Fibroblast of the aortic adventitia (primary cell): ENCODE measurements at regions not wholly inside any gene's neighbourhood (a gene's known extent, or its start where the extent isn't known, plus 50 kb on each side); places are given as distances from the start of the nearest gene placed in this dataset.
A peak's percentile ranks its signal among the peaks of the same experiment; 100 is the strongest.

Experiments
- DNase-seq: peaks from one replicate; pipeline ENCODE4 v3.0.0-alpha.2; 2010; ENCODE audit warnings: low read depth
- H3K4me3 ChIP-seq: 2 replicates; pipeline ENCODE4 v1.5.1; 2011; ENCODE audit warnings: low read depth, mild to moderate bottlenecking, control low read depth, low read length, moderate library complexity
- TF ChIP-seq, protein P1 (sequence below): IDR thresholded peaks from 2 replicates; pipeline ENCODE4 v1.5.1; 2011; ENCODE audit warnings: mild to moderate bottlenecking, low read length, control low read depth, inconsistent platforms; ENCODE audit not compliant: insufficient read depth

- TF ChIP-seq, protein P1, sequence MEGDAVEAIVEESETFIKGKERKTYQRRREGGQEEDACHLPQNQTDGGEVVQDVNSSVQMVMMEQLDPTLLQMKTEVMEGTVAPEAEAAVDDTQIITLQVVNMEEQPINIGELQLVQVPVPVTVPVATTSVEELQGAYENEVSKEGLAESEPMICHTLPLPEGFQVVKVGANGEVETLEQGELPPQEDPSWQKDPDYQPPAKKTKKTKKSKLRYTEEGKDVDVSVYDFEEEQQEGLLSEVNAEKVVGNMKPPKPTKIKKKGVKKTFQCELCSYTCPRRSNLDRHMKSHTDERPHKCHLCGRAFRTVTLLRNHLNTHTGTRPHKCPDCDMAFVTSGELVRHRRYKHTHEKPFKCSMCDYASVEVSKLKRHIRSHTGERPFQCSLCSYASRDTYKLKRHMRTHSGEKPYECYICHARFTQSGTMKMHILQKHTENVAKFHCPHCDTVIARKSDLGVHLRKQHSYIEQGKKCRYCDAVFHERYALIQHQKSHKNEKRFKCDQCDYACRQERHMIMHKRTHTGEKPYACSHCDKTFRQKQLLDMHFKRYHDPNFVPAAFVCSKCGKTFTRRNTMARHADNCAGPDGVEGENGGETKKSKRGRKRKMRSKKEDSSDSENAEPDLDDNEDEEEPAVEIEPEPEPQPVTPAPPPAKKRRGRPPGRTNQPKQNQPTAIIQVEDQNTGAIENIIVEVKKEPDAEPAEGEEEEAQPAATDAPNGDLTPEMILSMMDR = no peak
- peak; percentile 99 for DNase-seq
- no peak overlapping the region for H3K4me3 ChIP-seq
Observed at GRCh38 chr9:16335788-16336580, 534.5 kb downstream of the BNC2 start.

DNA sequence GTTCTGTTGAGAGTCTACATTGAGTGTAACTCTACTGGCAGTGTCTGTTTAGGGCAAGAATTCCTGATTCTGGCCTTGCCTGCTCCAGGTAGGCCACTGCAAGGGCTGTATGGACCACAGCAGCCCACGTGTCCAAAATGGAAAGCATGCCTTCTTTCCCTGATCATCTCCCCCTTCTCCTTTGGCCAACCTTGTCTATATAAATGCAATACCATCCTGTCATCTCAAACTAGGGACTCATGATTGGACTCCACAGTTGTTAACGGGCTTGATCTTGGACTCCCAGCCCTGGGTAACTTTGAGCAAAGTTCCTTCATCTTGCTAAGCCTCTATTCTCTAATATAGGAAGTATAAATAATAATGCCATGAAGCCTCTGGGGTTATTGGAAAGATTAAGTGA is 533.6 kb downstream of the BNC2 start:
- TF ChIP-seq, protein P1 = no peak
- no peak for DNase-seq
- H3K4me3 ChIP-seq = no peak overlapping the region

DNA sequence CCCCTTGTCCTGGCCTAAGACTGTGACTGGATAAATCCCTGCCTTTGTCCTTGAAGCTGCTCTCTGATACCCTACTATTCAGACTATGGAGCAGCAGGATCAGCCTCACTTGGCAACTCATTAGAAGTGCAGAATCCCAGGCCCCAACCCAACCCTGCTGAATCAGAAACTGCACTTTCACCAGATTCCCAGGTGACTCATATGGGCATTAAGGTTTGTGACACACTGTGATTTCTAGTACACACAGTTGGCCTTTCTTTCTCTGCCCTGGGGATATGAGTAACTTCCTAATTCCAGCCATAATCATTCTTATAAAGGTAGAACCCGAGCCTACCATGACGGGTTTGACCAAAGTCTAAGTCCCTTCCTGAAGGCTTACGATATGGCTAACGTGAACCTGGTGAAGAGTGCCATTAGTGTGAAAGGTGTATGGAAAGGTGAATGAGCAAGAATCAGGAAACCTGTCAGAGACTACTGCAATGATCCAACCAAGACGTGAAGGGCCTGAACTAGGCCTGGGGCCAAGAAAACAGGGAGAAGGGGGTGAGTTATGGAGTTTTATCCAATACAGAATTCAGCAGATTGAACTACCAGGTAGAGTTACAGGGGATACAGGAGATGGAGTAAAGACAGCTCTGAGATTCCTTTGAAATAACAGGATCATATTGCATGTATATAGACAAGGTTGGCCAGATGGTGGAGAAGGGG is 533.0 kb downstream of the BNC2 start:
- H3K4me3 ChIP-seq = no peak overlapping the region
- TF ChIP-seq, protein P1 = no peak
- DNase-seq = peak; percentile 92

DNA sequence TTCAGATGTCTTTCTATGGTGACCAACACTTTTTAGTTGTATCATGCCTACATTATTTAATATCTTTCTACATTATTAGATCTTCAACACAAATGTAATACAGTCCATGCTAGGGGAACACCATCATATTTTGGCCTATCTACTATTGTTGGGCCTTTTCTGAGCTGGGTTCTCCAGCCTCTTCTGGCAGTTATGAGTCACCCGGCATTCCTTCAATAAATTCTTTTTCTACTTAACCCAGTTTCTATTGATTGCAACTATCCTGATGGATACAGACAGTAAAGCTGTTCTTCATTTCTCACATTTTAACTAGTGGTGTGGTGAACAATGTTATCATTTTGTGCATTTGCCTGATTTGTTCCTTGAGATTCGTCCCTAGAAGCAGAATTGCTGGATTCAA is 529.3 kb downstream of the BNC2 start:
- H3K4me3 ChIP-seq = no peak overlapping the region
- TF ChIP-seq, protein P1 = no peak
- peak; percentile 68 for DNase-seq

GRCh38 chr9:16342246-16343020 is 528.0 kb downstream of the BNC2 start:
- TF ChIP-seq, protein P1 = no peak
- H3K4me3 ChIP-seq = no peak overlapping the region
- DNase-seq = peak; percentile 74

DNA sequence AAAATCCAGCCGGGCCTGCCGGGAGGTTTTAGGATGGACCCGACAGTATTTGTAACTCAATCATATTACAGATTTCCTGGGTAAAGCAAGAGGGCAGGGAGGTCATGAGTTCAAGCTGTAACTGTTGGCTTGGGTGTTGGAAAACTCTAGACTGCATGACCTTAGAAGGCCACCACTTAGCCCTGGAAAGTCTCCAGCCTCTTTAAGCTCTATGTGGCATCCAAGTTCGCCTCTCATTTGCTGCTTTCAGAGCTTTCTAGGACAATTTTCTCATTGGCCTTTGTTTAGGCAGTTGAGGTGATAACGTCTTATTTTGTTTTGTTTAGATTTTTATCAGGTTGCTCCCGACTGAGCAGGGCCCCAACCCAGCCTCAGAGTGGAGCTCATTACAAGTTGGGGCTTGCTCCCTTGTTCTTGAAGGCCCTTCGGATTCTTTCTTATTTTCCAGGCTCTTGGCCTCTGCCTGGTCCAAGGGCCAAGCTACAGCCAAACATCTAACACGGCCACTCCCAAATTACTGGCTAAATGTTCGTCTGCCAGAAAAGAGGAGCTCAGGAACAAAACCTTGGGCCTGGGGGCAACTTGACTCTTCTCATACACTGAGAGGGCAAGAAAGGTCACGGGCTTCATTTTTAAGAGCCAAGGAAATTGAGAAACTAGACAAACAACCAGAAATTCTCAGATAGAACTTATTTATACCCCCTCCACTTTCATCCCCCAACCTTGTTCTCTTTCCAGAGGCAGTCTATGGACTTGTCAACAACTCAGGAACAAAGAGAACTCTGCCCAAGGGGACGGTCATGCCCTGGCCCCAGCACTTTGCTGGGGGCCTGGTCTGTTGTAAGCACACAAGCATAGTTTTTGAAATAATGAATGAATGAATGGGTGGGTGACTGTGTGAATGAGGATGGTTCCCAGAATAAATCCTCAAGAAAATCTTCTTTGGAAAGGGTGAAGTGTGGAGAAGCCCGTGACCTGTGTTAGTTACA is 526.9 kb downstream of the BNC2 start:
- TF ChIP-seq, protein P1 = no peak
- H3K4me3 ChIP-seq = no peak overlapping the region
- DNase-seq = peak; percentile 77
